ENCODE measurements at regions not wholly inside any gene's neighbourhood (a gene's known extent, or its start where the extent isn't known, plus 50 kb on each side); places are given as distances from the start of the nearest gene placed in this dataset.

- no peak for TF ChIP-seq SIN3A (IDR thresholded peaks at IDR 0.05; ENCODE audit: borderline replicate concordance, insufficient read depth, low read length)
- TF ChIP-seq TAF1 (IDR thresholded peaks at IDR 0.05; ENCODE audit: borderline replicate concordance, insufficient read depth, low read length): no peak
These were observed 305.1 kb downstream of the MATN1 start for GRCh38 chr1:30418061-30418938.

Measured in PFSK-1 (cell line).